Adrenal gland (tissue), 9 donors: ENCODE measurements at regions not wholly inside any gene's neighbourhood (a gene's known extent, or its start where the extent isn't known, plus 50 kb on each side); places are given as distances from the start of the nearest gene placed in this dataset.

Experiments used
- DNase-seq, 7 donors: peaks; one replicate each; pipeline ENCODE4 v3.0.0-alpha.2; 2019 to 2020
- H3K27ac ChIP-seq, 5 donors: fragments of 200-600 bp; sonication (generic) in 4 of 5; 1 replicate in 3 of 5; 2 replicates in 2 of 5; pipeline versions ENCODE4 v1.5.1 to v1.8.0; 2016 to 2020; ENCODE audit warnings: mild to moderate bottlenecking in 1 of 5
- H3K27me3 ChIP-seq: fragments of 200-600 bp; 2 replicates; pipeline ENCODE4 v1.8.0; 2021
- H3K36me3 ChIP-seq, 2 donors: fragments of 200-600 bp; replicated peaks in 1 of 2; 1 replicate in 1 of 2; 2 replicates in 1 of 2; pipeline versions ENCODE4 v1.5.1 to v1.8.0; 2018 to 2022
- H3K4me1 ChIP-seq, 2 donors: fragments of 200-600 bp; replicated peaks in 1 of 2; 1 replicate in 1 of 2; 2 replicates in 1 of 2; pipeline versions ENCODE4 v1.5.1 to v1.8.0; 2018 to 2021
- H3K4me3 ChIP-seq, 4 donors: fragments of 200-600 bp; sonication (generic) in 3 of 4; one replicate each; pipeline ENCODE4 v1.5.1; 2016 to 2018
- H3K9me3 ChIP-seq, 3 donors: fragments of 200-600 bp; sonication (generic) in 1 of 3; replicated peaks in 1 of 3; 1 replicate in 2 of 3; 2 replicates in 1 of 3; pipeline versions ENCODE4 v1.5.1 to v1.8.0; 2016 to 2021
- CTCF ChIP-seq, 6 experiments: fragments of 450-650 bp in 4 of 6; fragments of 200-600 bp in 2 of 6; sonication (generic) in 1 of 6; IDR thresholded peaks; 1 replicate in 5 of 6; 2 replicates in 1 of 6; pipeline versions ENCODE4 v1.5.1 to v1.8.0; 2016 to 2021; ENCODE audit warnings: antibody characterized with exemption in 6 of 6, mild to moderate bottlenecking in 2 of 6, moderate library complexity in 1 of 6
- POLR2A ChIP-seq, 2 donors: fragments of 450-650 bp; IDR thresholded peaks; one replicate each; pipeline ENCODE4 v1.6.1; 2017; ENCODE audit warnings: antibody characterized with exemption in 2 of 2, mild to moderate bottlenecking in 2 of 2, moderate library complexity in 1 of 2
- WGBS, 4 donors: extraction: QIAGEN DNeasy Blood & Tissue Kit in 2 of 4; methylation state at CpG; one replicate each; pipeline versions ENCODE4 v1.1.5 to v1.1.7; 2013 to 2017; 5-methylcytosine and 5-hydroxymethylcytosine counted together
- intact Hi-C, 2 donors: fragments of 100-400 bp; cut with DNase I; formaldehyde crosslinking; loops; one replicate each; pipeline versions ENCODE4 v1.14.1 to v1.15.0; 2022 to 2023
- donor health status: healthy with polysubstance abuse.
- donor health status: Bipolar disorder and iron deficiency.
- donor health status: DM: yes; HTN: yes; CAD: no.
- donor health status: DM: no; HTN: no; CAD: no.
- donor health status: DM: no; HTN: no; CAD: no.

- no peak overlapping the region for H3K27ac ChIP-seq
Observed at GRCh38 chr15:39181940-39182339, 398.9 kb upstream of the THBS1 start.

GRCh38 chr15:39183164-39183881 is 397.6 kb upstream of the THBS1 start:
- Histone ChIP-seq H3K27ac (no peak overlapping the region), H3K36me3 (no peaks in the 10 kb centered on the region), H3K4me1 (no peaks in the 10 kb centered on the region), H3K4me3 (no peak overlapping the region), H3K27me3 (no peaks in the 10 kb centered on the region), H3K9me3 (no peaks in the 10 kb centered on the region)
- 71 to 88% (median 81%) methylated on average over 1 of the region's 1 CpG for WGBS, 4 donors
- intact Hi-C loops, result no loop called here
- DNase-seq, result no peak
- TF ChIP-seq POLR2A (IDR thresholded peaks at IDR 0.05) (no peak), CTCF (IDR thresholded peaks at IDR 0.05) (no peak)

More at GRCh38 chr15:39181940-39182339, 398.9 kb upstream of the THBS1 start:
- H3K4me3 ChIP-seq, result no peak overlapping the region
- 73 to 83% (median 78%) methylated on average over 2 of the region's 2 CpGs for WGBS, 4 donors
- intact Hi-C loops, result no loop called here
- DNase-seq, result no peak
- TF ChIP-seq POLR2A (IDR thresholded peaks at IDR 0.05) (no peak), CTCF (IDR thresholded peaks at IDR 0.05) (no peak)
- H3K27me3 ChIP-seq, result no peaks in the 10 kb centered on the region
- no peaks in the 10 kb centered on the region for H3K4me1 ChIP-seq
- no peaks in the 10 kb centered on the region for H3K9me3 ChIP-seq
- no peaks in the 10 kb centered on the region for H3K36me3 ChIP-seq

GRCh38 chr15:39184701-39185390 is 396.0 kb upstream of the THBS1 start:
- no peak for TF ChIP-seq CTCF (IDR thresholded peaks at IDR 0.05)
- TF ChIP-seq POLR2A (IDR thresholded peaks at IDR 0.05), result no peak

GRCh38 chr15:39188314-39188713 is 392.6 kb upstream of the THBS1 start:
- Histone ChIP-seq H3K27me3 (no peaks in the 10 kb centered on the region), H3K9me3 (no peaks in the 10 kb centered on the region), H3K27ac (no peak overlapping the region), H3K36me3 (no peaks in the 10 kb centered on the region), H3K4me1 (no peaks in the 10 kb centered on the region), H3K4me3 (no peak overlapping the region)
- 21 to 43% (median 32%) methylated on average over 1 of the region's 1 CpG for WGBS, 4 donors
- no peak for TF ChIP-seq POLR2A (IDR thresholded peaks at IDR 0.05)
- no peak for TF ChIP-seq CTCF (IDR thresholded peaks at IDR 0.05)
- no peak for DNase-seq
- intact Hi-C loops, result loop anchor here in 1 of 2 donors (5.0 kb wide), 1 partner anchor 399 kb away; no protein-coding TSS in a partner anchor

More at GRCh38 chr15:39184701-39185390, 396.0 kb upstream of the THBS1 start:
- Histone ChIP-seq H3K36me3 (no peaks in the 10 kb centered on the region), H3K27ac (no peak overlapping the region), H3K4me3 (no peak overlapping the region), H3K27me3 (no peaks in the 10 kb centered on the region), H3K4me1 (no peaks in the 10 kb centered on the region), H3K9me3 (no peaks in the 10 kb centered on the region)
- intact Hi-C loops, result loop anchor here in 1 of 2 donors (5.0 kb wide), 1 partner anchor 402 kb away; no protein-coding TSS in a partner anchor
- DNase-seq, result no peak
- 81 to 90% (median 82%) methylated on average over 4 of the region's 4 CpGs for WGBS, 4 donors
